Hepatocyte (in vitro differentiated cells): ENCODE measurements at regions not wholly inside any gene's neighbourhood (a gene's known extent, or its start where the extent isn't known, plus 50 kb on each side); places are given as distances from the start of the nearest gene placed in this dataset.

Experiments used
- DNase-seq: peaks from one replicate; pipeline ENCODE4 v3.0.0-alpha.2; 2016; ENCODE audit warnings: low spot score
- H2AFZ ChIP-seq: fragments of 200-600 bp; sonication (generic); 2 replicates; pipeline ENCODE4 v1.6.0; 2016; ENCODE audit warnings: antibody characterized with exemption, mild to moderate bottlenecking
- H3K27ac ChIP-seq: fragments of 200-600 bp; sonication (generic); 2 replicates; pipeline ENCODE4 v1.5.1; 2016; ENCODE audit warnings: mild to moderate bottlenecking
- H3K27me3 ChIP-seq: fragments of 200-600 bp; sonication (generic); 2 replicates; pipeline ENCODE4 v1.6.1; 2016
- H3K36me3 ChIP-seq: fragments of 200-600 bp; sonication (generic); replicated peaks from 2 replicates; pipeline ENCODE4 v1.5.1; 2016; ENCODE audit warnings: low read depth; ENCODE audit not compliant: insufficient read depth
- H3K4me1 ChIP-seq: fragments of 200-600 bp; sonication (generic); 2 replicates; pipeline ENCODE4 v1.5.1; 2016; ENCODE audit warnings: mild to moderate bottlenecking, moderate library complexity; ENCODE audit not compliant: insufficient read depth
- H3K4me2 ChIP-seq: fragments of 200-600 bp; sonication (generic); 2 replicates; pipeline ENCODE4 v1.6.0; 2016
- H3K4me3 ChIP-seq: fragments of 200-600 bp; sonication (generic); 2 replicates; pipeline ENCODE4 v1.5.1; 2016; ENCODE audit warnings: mild to moderate bottlenecking
- H3K79me2 ChIP-seq: fragments of 200-600 bp; sonication (generic); 2 replicates; pipeline ENCODE4 v1.6.0; 2017; ENCODE audit warnings: mild to moderate bottlenecking
- H3K9me2 ChIP-seq: fragments of 200-600 bp; sonication (generic); replicated peaks from 2 replicates; pipeline ENCODE4 v1.6.0; 2017; ENCODE audit warnings: mild to moderate bottlenecking; ENCODE audit not compliant: insufficient read depth
- H3K9me3 ChIP-seq: fragments of 200-600 bp; sonication (generic); 2 replicates; pipeline ENCODE4 v1.5.1; 2016; ENCODE audit warnings: low read depth, mild to moderate bottlenecking
- H4K20me1 ChIP-seq: fragments of 200-600 bp; sonication (generic); 2 replicates; pipeline ENCODE4 v1.6.0; 2016; ENCODE audit warnings: mild to moderate bottlenecking; ENCODE audit not compliant: insufficient read depth, poor library complexity, severe bottlenecking
- EZH2 ChIP-seq: fragments of 200-600 bp; sonication (generic); IDR thresholded peaks from 2 replicates; pipeline ENCODE4 v1.6.1; 2016; ENCODE audit warnings: antibody characterized with exemption, mild to moderate bottlenecking, borderline replicate concordance
- EZH2phosphoT487 ChIP-seq: fragments of 200-600 bp; sonication (generic); IDR thresholded peaks from one replicate; pipeline ENCODE4 v1.6.1; 2018; ENCODE audit warnings: antibody characterized with exemption, mild to moderate bottlenecking, low read depth, moderate library complexity; ENCODE audit not compliant: unreplicated experiment, severe bottlenecking
- WGBS: methylation state at CpG from one replicate; pipeline ENCODE4 v1.1.6; 2016; ENCODE audit warnings: low lambda C conversion rate; ENCODE audit errors: missing lambda C conversion rate; 5-methylcytosine and 5-hydroxymethylcytosine counted together
- TF ChIP-seq, protein P1 (sequence below): fragments of 200-600 bp; sonication (generic); IDR thresholded peaks from 2 replicates; pipeline ENCODE4 v1.5.1; 2016; ENCODE audit warnings: antibody characterized with exemption, mild to moderate bottlenecking; ENCODE audit not compliant: poor library complexity

GRCh38 chr21:35316456-35316855 is 267.4 kb upstream of the RUNX1 start:
- peaks cover 13% of the 10 kb centered on the region for H3K4me1 ChIP-seq
- H3K27me3 ChIP-seq, result no peaks in the 10 kb centered on the region
- no peaks in the 10 kb centered on the region for H3K79me2 ChIP-seq
- no peaks in the 10 kb centered on the region for H4K20me1 ChIP-seq
- no peaks in the 10 kb centered on the region for H3K36me3 ChIP-seq
- no peak overlapping the region for H3K4me2 ChIP-seq
- H3K9me2 ChIP-seq, result no peaks in the 10 kb centered on the region
- no peak overlapping the region for H3K4me3 ChIP-seq
- no peak overlapping the region for H2AFZ ChIP-seq
- TF ChIP-seq, protein P1, sequence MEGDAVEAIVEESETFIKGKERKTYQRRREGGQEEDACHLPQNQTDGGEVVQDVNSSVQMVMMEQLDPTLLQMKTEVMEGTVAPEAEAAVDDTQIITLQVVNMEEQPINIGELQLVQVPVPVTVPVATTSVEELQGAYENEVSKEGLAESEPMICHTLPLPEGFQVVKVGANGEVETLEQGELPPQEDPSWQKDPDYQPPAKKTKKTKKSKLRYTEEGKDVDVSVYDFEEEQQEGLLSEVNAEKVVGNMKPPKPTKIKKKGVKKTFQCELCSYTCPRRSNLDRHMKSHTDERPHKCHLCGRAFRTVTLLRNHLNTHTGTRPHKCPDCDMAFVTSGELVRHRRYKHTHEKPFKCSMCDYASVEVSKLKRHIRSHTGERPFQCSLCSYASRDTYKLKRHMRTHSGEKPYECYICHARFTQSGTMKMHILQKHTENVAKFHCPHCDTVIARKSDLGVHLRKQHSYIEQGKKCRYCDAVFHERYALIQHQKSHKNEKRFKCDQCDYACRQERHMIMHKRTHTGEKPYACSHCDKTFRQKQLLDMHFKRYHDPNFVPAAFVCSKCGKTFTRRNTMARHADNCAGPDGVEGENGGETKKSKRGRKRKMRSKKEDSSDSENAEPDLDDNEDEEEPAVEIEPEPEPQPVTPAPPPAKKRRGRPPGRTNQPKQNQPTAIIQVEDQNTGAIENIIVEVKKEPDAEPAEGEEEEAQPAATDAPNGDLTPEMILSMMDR, result no peak
- TF ChIP-seq EZH2phosphoT487, result no peak
- no peak for TF ChIP-seq EZH2
- DNase-seq, result no peak
- H3K9me3 ChIP-seq, result no peaks in the 10 kb centered on the region
- H3K27ac ChIP-seq, result peak overlapping the region; percentile 65

DNA sequence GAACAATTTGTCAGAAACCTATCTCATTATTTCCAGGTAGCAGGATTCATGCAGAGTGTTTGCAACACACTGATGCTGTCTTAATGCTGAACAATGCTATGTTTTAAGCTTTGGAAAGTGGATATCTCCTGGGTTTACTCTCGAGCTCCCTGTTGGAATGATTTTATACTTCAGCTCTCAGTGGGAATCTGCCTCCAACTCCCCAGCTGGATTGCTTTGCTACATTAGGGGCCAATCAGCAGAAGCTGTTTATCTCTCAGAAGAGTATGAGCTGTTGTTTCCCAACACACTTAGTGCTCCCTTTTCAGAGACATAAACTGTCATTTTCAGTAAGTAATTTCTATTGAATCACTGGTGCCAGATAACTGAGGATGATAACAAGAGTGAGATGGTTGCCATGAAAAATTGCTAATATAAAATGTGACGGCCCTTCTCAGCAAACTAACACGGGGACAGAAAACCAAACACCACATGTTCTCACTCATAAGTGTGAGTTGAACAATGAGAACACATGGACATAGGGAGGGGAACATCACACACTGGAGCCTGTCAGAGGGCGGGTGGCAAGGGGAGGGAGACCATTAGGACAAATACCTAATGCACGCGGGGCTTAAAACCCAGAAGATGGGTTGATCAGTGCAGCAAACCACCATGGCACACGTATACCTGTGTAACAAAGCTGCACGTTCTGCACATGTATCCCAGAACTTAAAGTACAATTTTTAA is 265.9 kb upstream of the RUNX1 start:
- TF ChIP-seq, protein P1, result no peak
- no peak for TF ChIP-seq EZH2phosphoT487
- TF ChIP-seq EZH2, result no peak
- WGBS, result 79% methylated on average over 8 of the region's 8 CpGs
- H3K9me2 ChIP-seq, result no peaks in the 10 kb centered on the region

GRCh38 chr21:35311985-35312384 is 262.9 kb upstream of the RUNX1 start:
- no peaks in the 10 kb centered on the region for H3K36me3 ChIP-seq
- no peak for DNase-seq
- no peak overlapping the region for H2AFZ ChIP-seq
- no peak overlapping the region for H3K27ac ChIP-seq
- no peaks in the 10 kb centered on the region for H3K27me3 ChIP-seq
- WGBS, result 92% methylated on average over 3 of the region's 3 CpGs
- H3K9me3 ChIP-seq, result no peaks in the 10 kb centered on the region
- no peak overlapping the region for H3K4me2 ChIP-seq
- no peaks in the 10 kb centered on the region for H4K20me1 ChIP-seq
- no peaks in the 10 kb centered on the region for H3K9me2 ChIP-seq
- no peaks in the 10 kb centered on the region for H3K79me2 ChIP-seq
- peaks cover 10% of the 10 kb centered on the region for H3K4me1 ChIP-seq
- no peak overlapping the region for H3K4me3 ChIP-seq
- no peak for TF ChIP-seq EZH2phosphoT487
- TF ChIP-seq, protein P1, result no peak
- TF ChIP-seq EZH2, result no peak

More for the DNA sequence above, 265.9 kb upstream of the RUNX1 start:
- H3K4me2 ChIP-seq, result no peak overlapping the region
- no peaks in the 10 kb centered on the region for H4K20me1 ChIP-seq
- peaks cover 13% of the 10 kb centered on the region for H3K4me1 ChIP-seq
- DNase-seq, result no peak
- H3K27ac ChIP-seq, result peak overlapping the region; percentile 65
- no peaks in the 10 kb centered on the region for H3K36me3 ChIP-seq
- no peak overlapping the region for H2AFZ ChIP-seq
- H3K4me3 ChIP-seq, result no peak overlapping the region
- H3K9me3 ChIP-seq, result no peaks in the 10 kb centered on the region
- no peaks in the 10 kb centered on the region for H3K79me2 ChIP-seq
- no peaks in the 10 kb centered on the region for H3K27me3 ChIP-seq
